ENCODE measurements at regions not wholly inside any gene's neighbourhood (a gene's known extent, or its start where the extent isn't known, plus 50 kb on each side); places are given as distances from the start of the nearest gene placed in this dataset.

DNA sequence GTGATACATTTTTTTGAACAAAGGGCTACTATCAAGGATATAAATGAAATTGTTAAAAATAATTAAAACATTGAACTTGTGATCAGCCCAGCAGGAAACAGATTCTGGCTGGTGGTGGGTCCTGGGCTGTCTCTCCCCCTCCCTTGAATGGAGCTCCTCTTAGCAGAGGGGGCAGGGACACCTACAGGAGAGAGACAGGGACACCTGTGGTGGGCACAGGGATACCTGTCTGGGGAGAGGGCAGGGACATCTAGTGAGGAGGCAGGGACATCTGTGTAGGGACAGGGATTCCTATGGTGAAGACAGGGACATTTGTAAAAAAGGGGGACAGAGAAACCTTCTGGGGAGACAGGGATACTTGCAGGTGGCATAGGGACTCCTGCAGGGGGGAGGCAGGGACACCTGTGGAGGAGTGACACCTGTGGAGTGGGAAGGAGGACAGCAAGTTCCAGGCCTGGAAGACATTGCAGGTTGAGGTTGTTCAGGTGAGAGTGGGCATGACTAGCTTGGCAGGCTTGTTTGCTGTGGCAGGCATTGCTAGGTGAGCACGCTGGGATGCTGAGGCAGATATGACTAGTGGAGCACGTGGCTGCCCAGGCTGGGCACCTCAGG lies 264.2 kb downstream of the IRX2 start:
- no peak for DNase-seq

DNA sequence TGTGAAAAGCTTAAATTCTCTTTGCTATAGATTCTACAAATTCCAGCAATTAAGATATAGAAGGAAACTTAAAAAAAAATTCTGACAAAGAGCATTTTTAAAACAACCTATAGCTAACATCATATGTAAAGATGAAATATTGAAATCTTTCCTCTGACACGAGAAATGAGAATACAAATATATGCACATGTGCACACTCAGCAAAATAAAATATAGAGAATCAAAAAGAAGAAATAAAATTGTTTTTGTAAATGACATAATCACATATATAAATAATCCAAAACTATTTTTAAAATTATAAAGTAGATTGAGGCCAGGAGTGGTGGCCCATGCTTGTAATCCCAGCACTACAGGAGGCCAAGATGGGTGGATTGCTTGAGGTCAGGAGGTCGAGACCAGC lies 265.1 kb downstream of the IRX2 start:
- DNase-seq = no peak

DNA sequence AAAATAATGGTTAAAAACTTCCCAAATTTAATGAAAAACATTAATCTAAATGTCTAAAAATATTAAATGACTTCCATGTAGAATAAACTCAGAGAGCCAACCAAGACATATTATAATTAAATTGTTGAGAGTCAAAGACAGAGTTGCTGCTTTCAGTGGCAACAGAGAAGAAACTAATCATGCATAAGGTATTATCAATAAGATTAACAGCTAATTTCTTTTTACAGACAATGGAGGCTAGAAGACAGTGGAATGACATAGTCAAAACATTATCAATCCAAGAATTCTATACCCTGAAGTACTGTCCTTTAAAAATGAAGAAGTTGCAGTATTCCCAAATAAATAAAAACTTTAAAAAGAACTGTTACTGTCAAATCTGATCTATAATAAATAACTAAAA lies 268.7 kb downstream of the IRX2 start:
- no peak for DNase-seq

DNA sequence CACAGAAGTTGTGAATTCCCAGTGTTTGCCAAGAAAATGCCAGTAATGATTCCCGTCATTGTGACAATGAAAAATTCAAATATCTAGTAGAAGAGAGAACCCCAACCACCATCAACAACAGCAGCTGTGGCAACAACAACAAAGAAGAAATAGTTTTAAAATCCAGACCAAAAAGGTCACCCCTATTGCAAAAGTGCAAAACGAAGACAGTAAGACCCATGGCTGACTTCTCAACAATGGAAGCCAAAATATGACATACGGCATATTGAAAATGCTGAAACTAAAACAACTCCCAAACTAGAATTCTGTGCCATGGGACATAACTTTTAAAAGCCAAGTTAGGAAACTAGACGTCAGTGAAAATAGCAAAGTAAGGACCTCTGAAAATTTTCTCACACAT lies 270.6 kb downstream of the IRX2 start:
- no peak for DNase-seq

DNA sequence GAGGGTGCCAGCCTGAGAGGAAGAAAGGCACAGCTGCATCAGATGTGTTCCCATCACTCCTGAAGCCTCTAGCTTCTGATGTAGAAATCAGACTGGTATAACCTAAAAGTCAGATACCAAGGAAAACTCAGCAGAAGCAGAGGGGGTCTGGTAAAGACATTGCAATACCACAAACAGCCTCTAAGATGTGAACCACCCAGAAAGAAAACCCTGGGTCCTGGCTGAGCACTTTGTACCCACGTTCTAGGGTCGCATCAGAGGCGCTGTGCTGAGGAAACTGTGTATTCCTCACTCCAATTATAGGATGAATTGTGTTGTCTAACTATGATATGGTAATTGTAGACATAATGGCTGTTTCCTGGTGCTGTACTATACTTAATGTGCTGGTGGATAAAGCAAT lies 275.6 kb downstream of the IRX2 start:
- DNase-seq = no peak

DNA sequence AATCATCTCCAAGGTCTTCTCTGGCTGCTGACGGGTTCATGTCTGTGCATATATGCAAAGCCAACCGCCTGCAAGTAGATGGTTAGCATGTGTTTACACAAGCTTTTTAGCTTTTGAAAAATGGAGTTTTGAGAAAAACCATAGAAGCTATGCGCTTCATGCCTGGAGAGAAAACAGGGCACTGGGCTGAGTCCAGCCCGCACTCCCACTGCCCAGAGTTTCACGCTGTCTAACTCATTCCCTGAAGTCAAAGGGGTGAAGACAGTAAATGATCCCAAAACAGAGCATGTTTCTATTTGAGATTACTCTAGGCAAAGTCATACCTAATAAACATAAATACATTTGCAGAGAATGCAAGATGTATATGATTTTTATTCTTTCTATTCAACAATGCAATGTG lies 278.8 kb downstream of the IRX2 start:
- no peak for DNase-seq

DNA sequence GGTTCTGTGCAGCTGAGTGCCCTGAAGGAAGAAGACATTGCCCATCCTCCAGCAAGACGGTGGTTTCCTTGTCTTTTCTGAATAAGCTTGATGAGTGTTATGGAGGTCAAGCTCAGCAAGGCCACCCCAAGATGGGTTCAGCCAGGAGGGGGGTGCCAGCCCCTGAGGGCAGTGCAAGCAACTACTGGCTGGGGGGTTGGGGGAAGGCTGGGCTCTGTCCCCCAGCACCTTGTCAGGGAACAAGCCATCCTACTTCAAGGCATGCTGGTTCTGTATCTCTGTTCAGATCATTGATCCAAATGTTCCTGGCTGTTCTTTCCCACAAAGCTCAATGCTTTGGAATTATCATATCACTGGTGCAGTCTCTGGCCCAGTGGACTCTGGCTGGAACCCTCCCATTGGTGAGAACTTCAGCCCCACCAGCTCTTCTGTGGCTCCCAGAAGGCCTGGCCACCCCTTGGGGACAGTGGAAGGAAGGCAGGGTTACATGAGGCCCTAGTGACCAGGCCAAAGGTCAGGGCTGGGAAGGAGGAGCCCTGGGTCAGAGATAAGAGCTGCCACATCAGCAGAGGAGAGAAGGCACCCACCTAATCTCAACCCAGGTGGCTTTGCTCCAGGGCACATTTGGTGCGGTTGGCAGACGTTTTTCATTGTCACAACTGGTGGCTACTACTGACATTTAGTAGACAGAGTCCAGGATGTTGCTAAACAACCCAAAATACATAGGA lies 280.2 kb downstream of the IRX2 start:
- DNase-seq = no peak

DNA sequence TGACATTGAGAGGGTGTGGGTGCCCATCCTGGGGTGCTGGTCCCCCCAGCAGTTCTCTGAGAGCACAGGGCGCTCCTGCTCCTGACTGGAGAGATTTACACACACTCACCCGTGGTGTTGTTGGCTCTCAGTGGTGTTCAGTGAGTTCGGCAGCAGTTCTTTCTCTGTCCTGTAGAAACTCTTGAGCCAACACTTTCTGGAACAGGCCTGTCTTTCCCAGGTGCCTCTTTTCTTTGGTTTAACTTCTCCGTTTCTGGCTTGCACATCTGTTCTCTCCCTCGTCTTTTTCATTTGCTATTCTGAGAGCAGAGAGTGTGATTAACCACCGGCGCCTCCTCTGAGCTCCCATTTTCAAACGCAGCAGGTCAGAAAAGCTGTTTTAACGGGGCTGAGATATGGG lies 284.5 kb downstream of the IRX2 start:
- no peak for DNase-seq

DNA sequence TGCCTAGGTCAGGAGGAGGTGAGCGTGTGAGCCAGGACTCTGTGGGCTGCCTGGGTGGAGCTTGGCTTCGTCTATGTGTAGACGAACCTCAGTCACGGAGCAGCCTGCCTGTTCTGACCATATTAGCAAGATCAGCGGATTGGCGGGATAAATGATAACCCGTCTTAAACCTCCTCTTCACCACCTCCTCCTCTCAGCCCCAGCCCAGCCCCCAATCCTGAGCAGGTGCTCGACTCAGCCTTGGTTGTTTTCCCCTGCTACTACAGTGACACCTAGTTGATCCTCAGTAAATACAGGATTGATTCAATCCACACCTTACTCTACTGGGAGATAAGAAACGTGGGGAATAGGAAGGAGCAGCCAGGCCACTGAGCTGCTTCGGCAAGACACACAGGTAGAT lies 286.1 kb downstream of the IRX2 start:
- DNase-seq = no peak

DNA sequence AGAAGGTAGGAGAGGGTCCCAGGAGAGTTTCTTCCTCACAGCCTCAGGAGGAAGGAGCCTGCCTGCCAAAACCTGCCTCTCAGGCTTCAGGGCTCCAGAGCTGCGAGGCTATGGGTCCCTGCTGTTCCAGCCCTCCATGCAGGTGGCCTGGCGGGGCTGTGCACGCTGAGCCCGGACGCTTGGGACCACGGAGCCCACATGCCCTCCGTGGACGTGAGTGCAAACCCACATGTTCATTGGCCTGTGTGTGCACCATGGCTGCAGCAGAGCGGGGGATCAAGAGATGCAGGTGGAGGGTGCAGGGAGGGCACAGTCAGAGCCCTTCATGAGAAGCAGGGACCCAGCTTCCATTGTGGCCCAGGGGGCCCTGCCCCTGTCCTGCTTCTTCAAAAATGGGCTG lies 287.3 kb downstream of the IRX2 start:
- no peak for DNase-seq

DNA sequence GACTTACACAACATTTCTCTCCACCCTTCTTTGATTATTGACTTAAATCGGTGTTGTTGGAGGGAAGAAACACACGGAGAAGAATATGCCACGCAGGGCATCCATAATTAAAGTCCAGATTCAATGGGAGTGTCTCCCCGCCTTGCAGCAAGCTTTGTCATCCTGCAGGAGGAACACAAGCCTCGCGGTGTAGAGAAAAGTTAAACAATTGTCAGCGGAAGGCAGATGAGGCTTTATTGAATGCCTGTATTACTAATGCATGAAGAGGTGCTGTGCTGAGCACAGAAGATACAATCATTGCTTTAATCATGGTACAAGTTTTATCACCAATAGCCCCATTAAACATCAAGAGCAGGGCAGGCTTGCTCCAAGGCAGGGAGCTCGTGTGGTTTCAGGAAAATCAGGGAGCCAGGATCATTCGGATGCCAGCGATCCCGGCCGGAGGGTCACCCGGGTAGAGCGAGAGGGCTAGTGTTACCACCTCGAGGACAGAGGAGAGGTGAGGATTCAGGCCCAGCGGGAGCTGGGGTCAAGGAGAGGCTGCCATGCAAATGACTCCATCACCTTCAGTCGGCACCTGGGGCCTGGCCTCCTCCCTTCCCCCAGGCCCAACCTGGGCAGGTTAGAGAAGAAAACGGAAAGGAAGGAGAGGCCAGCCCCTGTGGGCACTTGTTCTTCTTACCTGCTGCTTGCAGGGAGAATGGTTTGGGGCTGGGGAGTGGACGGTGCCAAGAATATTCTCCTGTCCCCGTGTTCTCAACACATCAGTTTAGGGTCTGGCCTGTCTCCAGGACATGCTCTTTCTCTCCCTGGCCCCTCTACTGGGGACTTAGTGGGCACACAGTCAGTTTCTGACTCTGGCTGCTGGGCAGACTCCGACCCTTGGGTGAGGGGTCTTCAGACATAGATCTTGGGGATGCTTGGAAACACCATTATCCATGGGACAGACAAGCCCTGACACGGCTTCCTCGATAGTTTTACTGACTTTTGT lies 289.5 kb downstream of the IRX2 start:
- DNase-seq = no peak

DNA sequence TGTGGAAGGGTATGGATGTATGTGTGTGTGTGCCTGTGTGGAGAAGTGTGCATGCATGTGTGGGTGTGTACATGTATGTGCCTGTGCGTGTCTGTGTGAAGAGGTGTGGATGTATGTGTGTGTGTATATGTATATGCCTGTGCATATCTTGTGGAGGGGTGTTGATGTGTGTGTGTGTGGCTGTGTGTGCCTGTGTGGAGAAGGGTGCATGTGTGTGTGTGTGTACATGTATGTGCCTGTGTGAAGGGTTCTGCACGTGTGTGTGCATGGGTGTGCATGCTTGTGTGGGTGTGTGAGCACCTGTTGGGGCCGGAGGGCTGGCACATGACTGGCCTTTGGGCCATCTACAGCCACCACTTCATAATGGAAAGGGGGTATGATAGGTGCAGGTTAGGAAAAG lies 291.4 kb downstream of the IRX2 start:
- no peak for DNase-seq

DNA sequence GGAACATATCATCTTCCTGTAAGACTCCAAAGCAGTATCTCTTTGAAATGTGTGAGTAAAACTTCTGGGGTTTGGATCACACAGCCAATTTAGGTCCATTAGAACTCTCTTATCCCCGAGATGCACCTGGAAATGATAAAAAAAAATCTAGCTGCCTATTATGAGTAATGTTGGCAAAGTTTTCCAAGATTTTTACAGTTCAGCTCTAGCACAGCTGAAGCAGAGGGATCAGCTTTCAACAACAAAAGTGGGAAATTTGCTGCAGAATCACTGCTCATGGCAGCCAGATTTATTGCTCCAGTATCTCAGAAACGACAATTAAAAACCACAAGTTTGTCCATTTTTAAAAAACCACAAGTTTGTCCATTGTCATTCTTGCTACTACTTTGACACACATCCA lies 292.2 kb downstream of the IRX2 start:
- no peak for DNase-seq

DNA sequence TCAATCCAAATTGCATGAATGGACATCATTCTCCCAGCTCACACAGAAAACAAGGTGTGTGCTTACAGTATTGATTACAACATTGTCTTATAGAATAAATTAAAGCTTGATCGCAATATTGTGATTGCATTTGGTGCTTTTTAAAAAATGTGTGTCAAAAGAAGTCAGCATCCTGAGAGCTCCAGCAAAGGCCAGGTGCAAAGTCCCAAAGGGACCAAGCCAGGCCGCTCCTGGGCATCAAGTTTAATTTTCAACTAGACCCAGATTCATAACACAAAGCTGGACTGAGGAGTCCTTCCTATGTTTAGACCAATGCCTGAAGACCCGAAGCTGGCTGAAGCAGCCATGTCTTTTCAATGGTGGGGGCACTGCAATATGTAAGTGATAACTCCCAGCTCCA lies 295.6 kb downstream of the IRX2 start:
- DNase-seq = no peak

DNA sequence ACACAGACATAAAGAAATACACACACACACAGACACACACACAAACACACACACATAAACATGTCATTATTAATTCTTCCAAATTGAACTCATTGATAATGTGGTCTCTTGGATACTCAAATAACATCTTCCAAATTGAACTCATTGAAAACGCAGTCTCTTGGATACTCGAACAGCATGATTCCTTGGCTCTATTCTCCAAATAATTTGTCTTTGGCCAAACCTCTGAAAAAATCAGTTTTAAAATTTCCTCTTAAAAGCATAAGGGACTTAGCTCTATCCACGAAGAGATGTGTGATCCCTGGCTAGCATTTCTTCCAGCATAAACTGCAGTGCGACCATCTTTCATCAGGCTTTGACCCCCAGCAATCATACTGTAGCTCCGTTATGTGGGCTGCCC lies 296.6 kb downstream of the IRX2 start:
- no peak for DNase-seq

DNA sequence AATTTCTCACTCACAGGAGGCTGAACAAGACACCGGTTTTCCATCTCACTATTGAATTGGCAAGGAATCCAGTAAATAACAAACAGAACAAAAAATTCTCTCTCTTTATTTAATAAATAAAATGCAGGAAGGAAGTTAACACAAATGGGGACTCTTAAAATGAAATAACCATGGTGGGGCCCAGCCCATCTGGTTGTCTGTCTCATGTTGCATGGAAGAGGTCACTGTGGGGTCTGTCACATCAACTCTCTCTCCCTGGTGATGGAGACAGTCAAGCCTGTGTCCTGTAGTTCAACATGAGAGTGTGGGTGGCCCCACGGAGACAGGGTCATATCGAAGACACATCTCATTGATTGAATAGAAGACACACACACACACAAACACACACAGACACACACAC lies 297.7 kb downstream of the IRX2 start:
- no peak for DNase-seq

DNA sequence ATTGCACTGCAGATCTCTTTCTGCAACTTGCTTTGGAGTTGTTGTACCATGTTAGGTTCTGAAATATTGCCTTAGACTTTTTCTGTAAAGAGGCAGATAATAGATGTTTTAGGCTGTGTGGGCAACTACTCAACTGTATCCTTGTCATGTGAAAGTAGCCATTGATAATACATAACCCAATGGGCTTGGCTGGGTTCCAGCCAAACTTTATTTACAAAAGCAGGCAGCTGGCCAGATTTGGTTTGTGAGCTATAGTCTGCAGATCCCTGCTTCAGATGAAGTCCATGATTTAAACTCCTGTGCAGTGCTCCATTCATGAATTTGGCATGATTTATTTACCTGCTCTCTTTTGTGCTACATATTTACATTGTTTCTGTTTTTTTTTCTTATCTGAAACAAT lies 300.4 kb downstream of the IRX2 start:
- no peak for DNase-seq

DNA sequence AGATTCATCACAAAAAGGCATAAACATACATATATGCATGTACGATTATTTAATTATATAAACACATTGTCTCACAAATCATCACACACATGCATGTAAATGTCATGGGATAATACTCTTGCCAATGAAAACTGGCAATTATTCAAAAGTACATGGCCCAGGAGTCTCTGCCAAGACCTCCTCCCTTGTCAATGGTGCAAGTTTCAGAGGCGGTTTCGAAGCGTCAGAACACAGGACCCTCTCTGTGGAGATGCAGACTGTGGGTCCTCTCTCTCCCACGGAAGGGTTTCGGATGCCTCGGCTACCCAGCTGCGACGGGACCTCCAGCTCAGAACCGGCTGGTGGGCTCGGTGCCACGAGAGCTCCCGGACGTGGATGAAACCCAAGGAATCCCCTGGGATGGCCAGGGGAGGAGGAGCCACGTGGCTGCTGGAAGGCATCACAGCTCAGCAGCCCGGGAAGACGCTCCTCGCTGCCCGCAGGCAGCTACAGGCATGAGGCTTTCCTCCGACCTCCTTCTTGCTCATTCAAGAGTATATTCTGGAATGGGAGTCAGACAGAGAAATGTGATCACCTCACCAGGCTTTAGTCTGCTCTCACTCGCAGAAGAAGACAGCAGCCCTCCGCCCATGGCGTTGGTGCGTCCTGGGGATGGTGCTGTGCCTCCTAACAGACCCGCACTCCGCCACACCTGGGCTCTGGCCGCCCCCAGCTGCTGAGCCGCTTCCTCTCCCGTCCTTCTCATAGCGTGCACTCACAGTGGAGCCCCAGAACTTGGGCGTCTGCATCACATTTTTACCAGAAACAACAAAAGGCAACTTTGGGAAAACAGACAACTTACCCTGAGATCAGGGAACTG lies 308.8 kb downstream of the IRX2 start:
- DNase-seq = no peak

DNA sequence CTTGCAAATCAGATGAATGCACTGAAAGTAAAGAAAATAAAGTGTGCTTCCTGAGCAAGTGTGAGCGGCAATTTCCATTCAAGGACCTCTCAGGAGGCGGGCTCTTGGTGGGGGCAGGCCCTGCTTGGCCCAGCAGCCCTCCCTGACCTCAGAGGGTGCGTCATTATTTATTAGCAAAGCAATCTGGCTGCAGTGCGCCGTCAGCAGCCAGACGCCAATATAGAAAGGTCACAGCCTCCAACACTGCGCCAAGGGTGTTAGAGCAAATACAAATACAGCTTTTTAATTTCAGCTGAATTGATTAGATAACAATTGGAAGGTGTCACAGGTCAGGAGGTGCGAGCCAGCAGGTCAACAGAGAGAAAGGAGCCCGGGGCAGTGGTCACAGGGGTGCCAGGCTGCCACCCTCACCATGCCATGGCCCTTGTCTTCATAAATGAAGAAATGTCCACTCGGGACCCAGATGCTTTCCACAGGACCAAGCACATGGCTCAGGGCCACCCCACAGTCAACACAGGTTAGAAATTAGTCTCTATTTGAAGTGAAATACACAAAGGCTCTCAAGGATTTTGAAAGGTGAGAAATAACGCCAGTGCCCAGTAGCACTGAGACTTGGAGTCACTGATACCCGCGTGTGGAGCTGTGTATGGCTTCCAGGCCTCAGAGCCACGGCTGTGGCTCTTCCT lies 309.8 kb downstream of the IRX2 start:
- no peak for DNase-seq

DNA sequence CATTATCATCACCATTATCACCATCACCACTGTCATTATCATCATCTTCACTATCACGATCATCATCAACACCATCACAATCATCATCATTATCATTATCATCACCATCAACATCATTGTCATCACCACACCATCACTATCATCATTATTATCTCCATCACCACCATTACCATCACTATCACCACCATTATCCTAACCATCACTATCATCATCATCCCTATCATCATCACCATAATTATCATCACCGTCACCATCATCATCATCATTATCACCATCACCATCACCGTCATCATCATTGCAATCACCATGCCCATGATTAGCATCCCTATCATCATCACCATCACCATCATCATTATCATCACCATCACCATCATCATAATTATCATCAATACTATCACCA lies 311.9 kb downstream of the IRX2 start:
- no peak for DNase-seq

DNA sequence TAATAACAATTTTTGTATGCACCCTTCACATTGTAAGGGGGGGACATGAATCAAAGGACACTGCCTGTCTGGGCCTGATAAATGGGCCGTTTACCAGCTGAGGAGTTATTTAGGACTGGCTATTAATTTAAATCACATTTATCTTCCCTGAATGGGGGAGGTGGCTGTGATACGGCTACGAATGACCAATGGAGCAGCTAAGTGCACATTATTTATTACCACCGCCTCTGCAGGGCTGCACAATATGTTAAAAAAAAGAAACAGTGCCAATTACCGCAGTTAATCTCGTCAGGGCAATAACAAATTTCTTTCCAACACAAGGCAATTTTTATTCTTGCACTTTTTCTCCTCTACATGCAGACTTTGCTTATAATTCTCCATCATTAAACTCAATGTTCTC lies 318.4 kb downstream of the IRX2 start:
- no peak for DNase-seq
